HG02759 (cell line): ENCODE measurements at regions not wholly inside any gene's neighbourhood (a gene's known extent, or its start where the extent isn't known, plus 50 kb on each side); places are given as distances from the start of the nearest gene placed in this dataset.

ENCODE experiments used
- ATAC-seq: cut with Tn5 transposase; IDR thresholded peaks from one replicate; pipeline ENCODE4 v1.9.1; 2021; ENCODE audit warnings: mild to moderate bottlenecking, moderate library complexity; ENCODE audit not compliant: unreplicated experiment

- no peak for ATAC-seq
Observed at GRCh38 chr9:23630488-23630887, 195.6 kb downstream of the ELAVL2 start.

GRCh38 chr9:23635276-23635675 lies 190.8 kb downstream of the ELAVL2 start:
- no peak for ATAC-seq

- no peak for ATAC-seq
Observed at GRCh38 chr9:23636199-23636598, 189.8 kb downstream of the ELAVL2 start.

- no peak for ATAC-seq
Observed at GRCh38 chr9:23638011-23638410, 188.0 kb downstream of the ELAVL2 start.

GRCh38 chr9:23638837-23639426 lies 187.1 kb downstream of the ELAVL2 start:
- ATAC-seq, result no peak
